ENCODE measurements at regions not wholly inside any gene's neighbourhood (a gene's known extent, or its start where the extent isn't known, plus 50 kb on each side); places are given as distances from the start of the nearest gene placed in this dataset.
"Not testable (repeated sequence)": the region's sequence is repeated elsewhere in the genome, so short reads cannot be mapped to it uniquely, and the experiment has no call there.

DNA sequence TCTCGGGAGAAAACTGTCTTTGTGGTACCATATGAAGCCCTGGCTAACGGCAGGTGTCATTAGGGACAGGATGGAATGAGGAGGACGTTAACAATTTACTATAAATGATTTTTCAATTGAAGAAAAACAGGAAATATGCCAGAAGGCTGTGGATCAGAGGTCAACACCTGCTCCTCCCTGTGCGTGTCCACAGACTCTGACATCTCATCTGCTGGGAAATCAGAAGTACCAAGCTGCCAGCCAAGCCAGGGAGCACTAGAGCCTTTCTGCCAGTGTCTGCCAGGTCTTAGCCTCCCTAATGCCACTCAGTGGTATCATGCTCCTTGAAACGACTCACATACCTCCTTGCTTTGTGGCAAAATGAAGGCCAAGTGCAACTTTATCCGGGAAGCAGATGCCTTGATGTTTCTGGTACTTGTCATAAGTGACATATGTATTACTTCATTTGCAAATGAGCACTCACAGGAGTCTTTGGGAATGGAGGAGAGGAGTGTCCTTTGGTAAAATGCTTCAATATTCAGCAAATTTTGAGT lies 541.1 kb downstream of the SATB2 start:
- DNase-seq (ENCODE audit: low spot score) = peak; percentile 86

DNA sequence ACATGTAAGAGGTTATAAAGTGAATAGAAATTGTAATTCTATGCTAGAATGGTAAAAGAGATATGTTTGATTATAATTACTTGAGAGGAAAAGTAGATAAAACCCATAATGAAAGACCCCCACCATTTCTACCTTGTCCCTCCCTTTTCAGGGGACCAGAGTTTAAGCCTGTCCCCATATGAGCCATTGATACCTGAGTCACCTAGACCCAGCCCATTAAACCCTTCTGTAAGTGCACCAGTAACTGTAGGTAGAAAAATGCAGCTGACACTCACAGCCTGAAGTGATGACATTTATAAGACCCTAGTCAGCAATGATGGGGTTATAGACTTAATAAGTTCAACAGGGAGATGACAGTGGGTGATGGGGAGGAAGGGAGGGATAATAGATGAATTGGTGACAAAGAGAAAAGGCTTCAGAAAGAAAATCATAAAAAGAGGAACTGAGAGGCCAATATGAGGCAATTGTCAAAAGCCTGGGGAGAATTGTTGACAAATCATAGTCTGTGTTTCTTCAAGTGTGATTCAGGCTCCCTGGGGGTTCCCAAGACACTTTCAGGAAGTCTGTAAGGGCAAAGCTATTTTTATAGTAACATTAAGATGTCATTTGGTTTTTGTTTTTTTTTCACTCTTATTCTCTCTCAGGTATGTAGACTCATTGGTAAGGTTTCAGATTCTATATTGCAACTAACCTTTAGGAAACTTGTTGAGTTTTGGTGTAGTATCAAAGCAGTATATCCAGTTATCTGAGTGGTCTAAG lies 544.2 kb downstream of the SATB2 start:
- DNase-seq (ENCODE audit: low spot score) = no peak

DNA sequence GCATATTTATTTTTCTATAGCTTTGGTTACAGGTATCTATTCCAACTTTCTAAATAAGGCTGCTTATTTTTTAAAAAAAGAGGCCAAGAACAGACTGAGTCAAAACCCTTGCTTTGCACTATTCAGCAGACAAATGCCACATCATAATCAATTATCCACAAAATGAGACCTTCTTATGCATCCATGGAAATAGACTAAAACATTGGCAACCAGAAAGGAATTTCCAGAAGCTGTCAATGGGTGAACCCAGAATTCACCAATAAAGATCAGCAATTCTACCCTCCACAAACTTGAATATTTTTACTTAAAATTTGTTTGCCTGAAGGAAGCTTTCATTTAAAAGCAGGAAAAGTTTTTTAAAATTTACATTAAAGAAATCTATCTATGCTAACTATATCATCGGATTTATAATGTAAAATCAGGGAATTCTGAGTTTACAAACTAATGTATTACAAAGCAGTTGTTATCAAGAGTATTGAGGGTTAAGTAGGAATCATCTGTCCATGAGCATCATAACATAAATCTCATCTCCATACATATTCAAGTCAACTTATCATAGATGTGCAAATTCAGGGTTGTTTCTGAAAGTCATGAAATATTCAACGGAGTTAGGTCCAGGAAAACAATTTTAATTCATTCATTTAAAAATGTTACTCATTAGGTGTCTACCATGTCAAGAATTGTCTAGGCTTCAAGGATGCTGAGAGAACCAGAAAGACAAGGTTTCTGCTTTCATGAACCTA lies 548.0 kb downstream of the SATB2 start:
- DNase-seq (ENCODE audit: low spot score) = no peak

DNA sequence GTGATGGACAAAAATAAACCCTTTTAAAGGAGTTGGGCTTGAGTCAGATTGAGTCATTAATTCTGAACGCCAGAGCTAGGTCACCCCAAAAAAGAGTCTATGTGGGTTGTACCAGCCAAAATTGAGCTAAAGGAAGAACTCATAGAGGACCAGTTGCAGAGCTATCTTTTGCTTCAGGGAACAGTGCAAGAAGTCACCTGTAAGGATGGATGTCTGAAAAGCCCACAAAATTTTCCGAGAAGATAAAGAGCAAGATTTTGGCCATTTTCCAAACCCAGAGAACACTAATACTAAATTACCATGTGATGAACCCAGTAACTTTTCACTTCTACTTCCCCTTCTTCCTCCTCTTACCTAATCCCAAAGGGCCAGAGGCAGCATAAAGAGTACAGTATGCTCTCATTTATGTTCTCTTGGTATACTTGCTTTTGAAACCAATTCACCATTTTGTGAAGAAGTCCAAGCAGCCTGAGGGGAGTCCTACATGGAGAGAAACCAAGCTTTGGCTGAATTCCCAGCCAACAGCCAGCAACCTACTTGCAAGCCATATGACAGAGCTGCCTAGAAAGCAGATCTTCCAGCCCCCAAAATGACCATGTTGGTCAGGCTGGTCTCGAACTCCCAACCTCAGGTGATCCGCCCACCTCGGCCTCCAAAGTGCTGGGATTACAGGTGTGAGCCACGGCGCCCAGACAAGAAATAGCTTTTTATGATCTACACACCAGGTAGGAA lies 551.7 kb downstream of the SATB2 start:
- no peak for DNase-seq (ENCODE audit: low spot score)

DNA sequence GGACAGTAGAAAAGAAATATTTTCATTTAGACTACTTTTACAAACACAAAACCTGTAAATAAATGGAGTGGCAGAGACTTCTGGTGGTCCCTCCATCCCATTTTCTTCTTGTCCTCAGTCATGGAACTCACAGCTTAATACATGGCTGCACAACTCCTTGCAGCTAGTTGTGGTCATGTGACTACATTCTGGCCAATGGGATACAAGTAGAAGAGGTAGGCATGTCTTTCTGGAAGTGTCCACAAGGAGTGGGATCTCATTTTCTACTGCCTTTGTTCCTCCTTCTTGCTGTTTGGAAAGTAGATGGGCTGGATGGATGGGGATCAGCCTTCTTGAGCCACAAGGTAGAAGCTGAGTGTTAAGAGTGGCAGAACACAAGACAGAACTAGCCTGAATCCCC lies 555.8 kb downstream of the SATB2 start:
- DNase-seq (ENCODE audit: low spot score) = peak; percentile 8

DNA sequence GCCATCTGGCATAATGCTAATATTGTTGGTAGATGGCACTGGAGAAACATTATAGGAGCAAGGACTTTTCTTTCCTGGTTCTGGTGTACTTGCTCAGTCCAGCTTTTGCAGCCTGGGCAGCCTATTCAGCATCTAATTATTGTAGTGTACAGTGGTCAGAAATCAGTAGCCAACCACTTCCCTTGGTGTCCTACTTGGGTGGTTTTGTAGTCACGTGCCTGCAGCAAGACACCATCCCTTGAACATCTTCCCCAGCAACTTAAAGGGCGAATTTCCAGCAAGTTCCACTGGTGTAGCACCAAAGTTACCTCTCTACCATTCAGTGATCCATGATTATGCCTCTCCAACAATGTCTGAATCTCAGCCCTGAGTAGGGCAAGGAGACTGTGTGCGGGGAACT lies 557.6 kb downstream of the SATB2 start:
- no peak for DNase-seq (ENCODE audit: low spot score)

DNA sequence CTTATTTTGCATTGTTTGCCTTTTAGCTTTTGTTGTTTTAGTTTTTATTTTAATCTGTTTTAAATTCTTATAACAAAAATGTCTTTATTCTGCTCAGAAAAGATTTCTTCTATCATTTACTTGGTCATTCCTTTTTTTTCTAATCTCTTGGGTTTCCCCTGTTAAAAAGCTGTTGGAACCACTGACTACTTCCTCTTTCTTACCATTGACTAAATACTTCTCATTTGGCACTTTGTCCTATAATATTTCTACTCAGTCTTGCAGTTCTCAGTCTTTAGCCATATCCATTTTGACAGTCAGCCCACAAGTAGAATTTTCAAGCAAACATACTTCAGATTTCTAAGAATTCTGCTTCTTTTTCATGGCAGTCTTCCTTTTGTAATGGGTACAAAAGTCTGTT lies 567.2 kb downstream of the SATB2 start:
- DNase-seq (ENCODE audit: low spot score) = no peak

DNA sequence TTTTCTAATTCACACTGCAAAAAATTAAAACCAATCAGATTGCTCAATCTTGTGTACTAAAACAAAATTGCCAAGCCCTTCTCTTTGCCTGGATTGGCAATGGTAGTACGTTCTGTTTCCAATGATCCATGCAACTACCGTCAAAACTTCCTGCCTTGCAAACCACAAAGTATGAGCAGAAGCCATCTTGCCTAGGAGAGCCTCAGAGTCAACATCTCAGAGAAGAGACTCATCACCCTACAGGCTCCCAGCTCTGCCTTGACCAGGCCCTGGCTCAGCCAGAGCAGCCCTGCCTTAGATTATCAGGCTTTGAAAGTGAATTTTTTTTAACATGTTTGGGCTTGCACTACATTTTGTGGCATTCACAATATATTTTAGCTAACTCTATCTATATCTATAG lies 574.1 kb downstream of the SATB2 start:
- DNase-seq (ENCODE audit: low spot score) = no peak

DNA sequence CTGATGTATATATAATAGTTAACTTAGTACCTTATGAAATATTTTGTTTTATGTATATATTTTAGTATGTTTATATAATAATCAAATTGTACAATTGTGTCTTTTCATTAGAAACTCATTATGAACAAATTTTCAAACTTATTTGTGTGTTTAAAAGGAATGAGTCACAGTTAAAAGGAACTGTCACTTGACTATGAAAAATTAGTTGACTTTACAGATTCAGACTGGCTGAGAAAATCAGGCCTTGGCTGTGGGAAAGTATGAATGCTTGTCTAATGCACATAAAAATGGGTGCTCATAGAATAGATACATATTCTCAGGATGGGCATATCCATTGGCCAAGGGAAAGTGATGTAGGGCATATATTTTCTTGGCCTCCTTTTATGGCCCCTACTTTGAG lies 576.8 kb downstream of the SATB2 start:
- DNase-seq (ENCODE audit: low spot score) = no peak

DNA sequence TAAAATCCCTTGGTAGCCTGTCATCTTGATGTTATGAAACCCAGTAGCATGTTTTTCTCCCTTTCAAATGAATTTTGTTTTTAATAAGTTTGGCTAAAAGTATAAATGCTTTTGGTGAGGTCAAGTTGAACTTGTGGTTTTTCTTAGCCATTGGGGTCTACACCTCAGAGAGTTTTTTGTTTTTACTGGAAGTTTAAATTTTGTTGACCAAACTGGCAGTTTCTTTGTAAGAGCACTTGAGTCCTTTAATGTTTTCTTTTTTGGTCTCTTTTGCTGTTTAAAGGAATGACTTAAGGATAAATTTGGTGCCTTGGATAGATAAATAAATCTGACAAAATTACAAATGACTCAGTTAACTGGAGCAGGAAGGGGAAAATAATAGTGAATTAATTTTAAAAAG lies 577.3 kb downstream of the SATB2 start:
- no peak for DNase-seq (ENCODE audit: low spot score)

DNA sequence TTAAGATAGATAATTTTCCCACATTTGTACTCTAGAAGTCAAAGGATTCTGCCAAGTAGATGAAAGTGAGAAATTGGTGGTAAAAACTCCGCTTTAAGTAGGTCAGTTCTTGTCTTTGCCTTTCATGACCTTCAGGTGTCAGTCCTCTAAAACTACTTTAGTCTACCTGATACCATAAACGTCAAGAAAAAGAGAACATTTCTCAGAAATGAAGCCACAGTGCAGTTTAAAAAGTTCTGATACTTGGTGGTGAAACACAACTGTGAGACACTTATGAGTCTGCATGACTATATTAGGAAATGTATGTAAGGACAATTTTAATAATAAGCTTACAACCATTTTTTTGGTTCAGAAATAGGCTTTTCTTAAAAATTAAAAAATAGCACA lies 583.3 kb downstream of the SATB2 start:
- DNase-seq (ENCODE audit: low spot score) = no peak

DNA sequence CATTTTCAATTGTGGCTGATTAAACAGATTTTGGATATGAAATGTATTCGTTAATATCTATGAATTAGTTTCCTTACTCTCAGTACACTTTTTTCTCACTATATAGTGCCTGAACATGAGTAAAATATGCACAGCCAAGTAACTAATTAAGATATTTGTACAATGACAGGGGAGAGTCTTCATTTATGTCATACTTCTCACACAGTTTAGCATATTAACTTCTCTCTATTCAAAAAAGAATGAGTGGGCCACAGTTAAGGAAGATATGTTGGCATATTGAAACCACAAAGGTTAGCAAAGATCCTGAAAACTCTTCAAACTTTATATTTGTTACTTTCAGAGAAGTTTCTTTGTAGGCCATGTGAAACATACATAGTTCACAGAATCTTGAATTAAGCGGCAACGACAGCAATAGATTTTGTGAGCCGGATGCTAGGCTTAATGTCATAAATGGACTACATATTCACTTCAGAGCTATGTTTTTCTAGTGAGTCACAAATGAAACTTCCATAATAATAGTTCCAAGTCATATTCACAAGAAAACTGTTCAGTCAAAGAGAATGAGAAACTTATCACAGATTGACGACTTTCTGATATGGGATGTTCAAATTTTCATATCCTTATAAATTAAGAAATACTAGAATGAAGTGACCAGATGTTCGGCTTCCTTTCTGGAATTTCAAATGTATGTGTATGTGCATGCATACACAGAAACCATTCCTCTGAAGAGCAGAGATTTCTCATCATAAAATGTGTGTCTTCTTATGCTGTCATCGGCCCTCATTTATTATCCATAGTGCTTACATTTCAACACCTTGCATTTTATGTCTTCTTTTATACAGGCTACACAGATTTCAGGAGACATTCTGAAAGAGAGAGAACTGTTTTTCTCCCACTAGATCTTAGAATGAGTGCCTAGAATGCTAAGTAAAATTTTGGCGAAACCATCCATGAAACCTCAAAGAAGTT lies 584.0 kb downstream of the SATB2 start:
- no peak for DNase-seq (ENCODE audit: low spot score)

DNA sequence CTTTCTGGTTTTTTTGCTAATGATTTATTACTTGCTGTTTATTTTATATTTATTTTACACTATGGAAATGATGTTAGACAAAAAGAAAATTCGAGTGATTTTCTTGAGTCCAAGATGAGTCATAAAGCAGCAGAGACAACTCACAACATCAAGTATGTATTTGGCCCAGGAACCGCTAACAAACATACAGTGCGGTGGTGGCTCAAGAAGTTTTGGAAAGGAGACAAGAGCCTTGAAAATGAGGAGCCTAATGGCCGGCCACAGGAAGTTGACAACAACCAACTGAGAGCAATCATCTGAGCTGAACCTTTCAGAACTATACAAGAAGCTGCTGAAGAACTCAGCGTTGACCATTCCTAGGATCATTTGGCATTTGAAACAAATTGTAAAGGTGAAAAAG lies 594.1 kb downstream of the SATB2 start:
- DNase-seq (ENCODE audit: low spot score) = no peak

DNA sequence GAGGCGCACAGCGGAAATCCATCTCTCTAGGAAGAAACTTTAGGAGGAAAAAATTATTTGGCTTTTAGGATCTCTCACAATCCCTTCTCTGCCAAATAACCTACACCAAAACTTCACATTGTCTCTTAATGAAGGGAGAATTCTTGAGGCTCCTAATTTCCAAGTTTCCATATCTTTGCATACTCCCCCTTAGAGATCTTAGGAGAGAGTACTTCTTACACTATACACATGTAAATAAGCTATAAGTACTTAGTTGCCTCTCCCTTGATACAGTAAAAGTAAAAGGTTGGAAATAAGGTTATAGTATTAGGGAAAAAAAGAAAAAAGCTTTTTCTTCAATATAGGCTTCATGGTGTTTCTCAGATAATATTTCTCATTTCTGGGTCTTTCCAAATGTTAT lies 596.7 kb downstream of the SATB2 start:
- no peak for DNase-seq (ENCODE audit: low spot score)

DNA sequence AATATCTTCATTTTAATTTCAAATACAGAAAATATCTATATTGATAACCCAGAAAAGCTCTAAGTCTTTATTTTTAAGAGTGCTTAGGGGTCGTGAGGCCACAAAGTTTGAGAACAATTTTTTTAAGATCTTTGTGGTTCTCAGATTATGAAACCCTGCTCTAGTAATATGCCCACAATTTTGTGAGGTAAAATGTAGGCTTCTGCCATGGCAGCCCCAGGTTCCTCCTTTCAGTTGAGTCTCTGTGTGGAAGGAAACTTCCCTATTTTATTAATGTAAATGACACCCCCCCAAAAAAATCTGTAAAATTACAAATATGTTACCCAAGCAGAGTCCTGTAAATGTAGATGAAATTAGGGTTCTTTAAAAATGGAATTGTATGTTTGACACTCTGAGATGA lies 600.5 kb downstream of the SATB2 start:
- no peak for DNase-seq (ENCODE audit: low spot score)

DNA sequence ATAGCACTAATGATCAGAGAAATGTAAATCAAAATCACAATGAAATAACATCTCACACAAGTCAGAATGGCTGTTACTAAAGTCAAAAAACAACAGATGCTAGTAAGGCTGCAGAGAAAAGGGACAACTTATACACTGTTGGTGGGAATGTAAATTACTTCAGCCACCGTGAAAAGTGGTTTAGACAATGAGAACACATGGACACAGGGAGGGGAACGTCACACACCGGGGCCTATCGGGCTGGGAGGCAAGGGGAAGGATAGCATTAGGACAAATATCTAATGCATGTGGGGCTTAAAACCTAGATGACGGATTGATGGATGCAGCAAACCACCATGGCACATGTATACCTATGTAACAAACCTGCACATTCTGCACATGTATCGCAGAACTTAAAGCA lies 602.0 kb downstream of the SATB2 start:
- DNase-seq (ENCODE audit: low spot score) = not testable (repeated sequence)

DNA sequence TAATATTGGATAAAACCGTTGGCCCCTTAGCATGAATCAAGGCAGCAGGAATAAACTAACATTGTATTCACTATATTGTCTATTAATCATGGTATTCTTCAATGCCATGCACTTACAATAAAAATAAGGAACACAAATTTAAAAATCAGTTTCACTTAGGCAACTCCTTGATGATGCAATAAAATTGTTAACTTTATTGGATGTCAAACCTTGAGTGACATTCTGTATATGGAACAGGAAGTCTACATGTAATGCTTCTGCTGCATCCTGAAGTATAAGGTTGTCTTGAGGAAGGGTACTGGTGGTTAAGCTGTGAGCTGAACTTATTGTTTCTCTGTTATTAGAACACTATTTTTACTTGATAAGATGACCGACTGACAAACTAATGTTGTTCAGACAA lies 605.5 kb downstream of the SATB2 start:
- no peak for DNase-seq (ENCODE audit: low spot score)

DNA sequence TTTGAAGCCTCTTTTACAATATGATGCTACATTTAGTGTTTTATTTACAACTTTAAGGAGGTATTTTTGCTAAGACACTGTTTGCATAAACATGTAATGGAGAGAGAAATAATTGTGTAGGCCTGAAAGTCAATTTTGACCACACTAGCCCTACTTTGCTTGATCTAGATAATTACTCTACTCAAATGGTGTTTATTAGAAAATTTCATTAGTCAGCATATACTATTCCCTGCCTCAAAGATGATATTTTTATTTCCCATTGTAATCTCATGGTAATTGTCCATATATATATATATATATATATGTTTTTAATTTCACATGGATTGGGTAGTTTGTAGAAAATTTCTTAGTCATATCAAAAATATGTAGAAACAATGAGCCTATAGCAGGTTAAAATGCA lies 632.2 kb downstream of the SATB2 start:
- DNase-seq (ENCODE audit: low spot score) = no peak

DNA sequence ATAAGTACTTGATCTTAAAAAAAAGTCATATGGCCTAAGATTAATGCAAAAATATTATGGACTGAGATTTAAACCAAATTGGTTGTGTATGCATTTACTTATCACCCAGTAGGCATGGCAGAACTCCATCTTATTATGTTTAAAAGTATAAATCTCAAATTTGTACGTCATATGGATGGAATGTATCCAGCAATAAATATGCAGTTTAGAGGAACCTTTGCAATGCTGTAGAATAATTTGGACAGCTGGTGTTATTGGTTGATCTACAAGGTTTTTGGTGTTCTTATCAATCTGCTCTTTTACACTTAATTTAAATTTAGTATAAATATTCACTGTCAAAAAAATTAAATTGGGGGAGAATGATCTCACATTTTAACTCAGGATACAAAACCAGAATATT lies 640.2 kb downstream of the SATB2 start:
- DNase-seq (ENCODE audit: low spot score) = no peak

DNA sequence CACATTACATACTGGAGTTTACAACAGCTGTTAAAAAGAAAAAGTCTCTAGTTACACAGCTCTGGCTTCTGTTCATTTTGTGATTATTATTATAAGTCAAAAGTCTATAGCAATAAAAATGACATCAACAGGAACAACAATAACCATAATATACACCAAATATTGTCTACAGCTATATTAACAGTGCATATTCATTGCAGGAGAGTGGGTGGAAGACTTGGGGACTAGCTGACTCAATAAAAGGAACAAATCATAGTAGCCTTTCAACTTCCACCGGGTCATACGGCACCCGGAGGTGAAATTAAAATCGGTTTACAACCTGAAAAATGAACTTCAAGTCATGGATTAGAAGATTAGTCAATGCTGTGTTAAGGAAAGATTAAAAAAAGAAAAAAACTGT lies 642.1 kb downstream of the SATB2 start:
- DNase-seq (ENCODE audit: low spot score) = no peak

DNA sequence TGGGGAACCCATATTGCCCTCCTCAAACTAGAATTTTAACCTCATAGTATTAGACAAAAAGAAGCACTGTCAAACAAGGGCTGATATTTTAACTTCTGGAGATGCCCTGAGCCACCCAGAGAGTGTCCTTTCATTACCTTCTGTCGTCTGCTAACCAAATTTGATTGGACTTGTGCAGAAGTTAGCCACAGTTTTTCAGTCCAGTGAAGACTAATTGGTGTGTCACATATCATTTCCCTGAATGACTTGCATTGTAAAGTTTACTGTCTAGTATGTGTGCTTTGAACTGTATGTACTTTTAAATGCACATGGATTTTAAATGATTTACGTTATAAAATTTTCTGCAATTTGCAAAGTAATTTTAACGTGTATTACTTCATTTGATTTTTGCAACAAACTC lies 646.5 kb downstream of the SATB2 start:
- DNase-seq (ENCODE audit: low spot score) = no peak
